ENCODE measurements at regions not wholly inside any gene's neighbourhood (a gene's known extent, or its start where the extent isn't known, plus 50 kb on each side); places are given as distances from the start of the nearest gene placed in this dataset.

DNA sequence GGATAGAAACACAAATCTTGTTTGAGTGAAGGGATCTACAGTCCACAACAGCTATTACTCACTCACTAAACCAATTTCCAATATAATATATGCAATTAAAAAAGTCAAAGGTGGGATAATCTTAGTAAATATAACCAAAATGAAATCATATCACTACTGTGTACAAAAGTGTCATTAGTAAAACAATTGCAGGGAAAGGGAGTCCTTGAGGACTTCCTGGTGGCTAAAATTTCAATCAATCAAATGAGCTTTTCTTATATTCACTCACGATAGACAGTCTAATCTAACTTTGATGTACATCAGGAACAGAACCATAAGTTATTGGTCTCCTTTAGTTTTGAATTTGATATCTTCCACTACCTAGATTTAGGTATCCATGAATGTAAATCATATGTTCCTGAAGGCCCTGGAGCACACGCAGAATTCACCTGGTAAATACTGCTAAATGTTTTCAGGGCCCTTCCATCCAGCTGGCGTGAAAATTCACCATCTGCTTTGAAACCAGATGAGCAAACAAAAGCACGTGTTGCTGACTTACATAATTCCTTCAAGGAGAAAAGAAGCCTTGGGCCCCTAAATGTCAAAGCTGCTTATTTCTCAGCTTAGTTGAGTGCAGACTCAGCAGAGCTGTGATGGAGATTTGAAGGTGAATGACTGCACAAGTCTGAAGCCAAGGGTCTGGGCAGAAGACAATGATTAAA is 159.3 kb upstream of the TMEM196 start:
- no peaks in the 10 kb centered on the region for H3K79me2 ChIP-seq (ENCODE audit: control insufficient read depth in 1 of 2, insufficient read depth in 2 of 2, low read length in 2 of 2)
- H3K36me3 ChIP-seq (ENCODE audit: control insufficient read depth in 2 of 4, insufficient read depth in 4 of 4, low read length in 3 of 4) = peaks cover 0 to 14% (median 2%) of the 10 kb centered on the region in 4 experiments; a peak in 3 of 8 replicates
- no peak overlapping the region for H2BK5ac ChIP-seq (ENCODE audit: low read depth, low read length)
- H3K23me2 ChIP-seq (ENCODE audit: low read depth, low read length) = no peaks in the 10 kb centered on the region
- H2BK120ac ChIP-seq (replicated peaks; ENCODE audit: low read depth, low read length) = no peak overlapping the region
- no peak overlapping the region for H3K14ac ChIP-seq (ENCODE audit: insufficient read length)
- no peaks in the 10 kb centered on the region for H3K27me3 ChIP-seq (replicated peaks in 1 of 4; ENCODE audit: control insufficient read depth in 3 of 4, extremely low read depth in 1 of 4, insufficient read depth in 3 of 4, low read length in 3 of 4)
- no peak overlapping the region for H3K4me3 ChIP-seq (ENCODE audit: extremely low read depth in 1 of 4, insufficient read depth in 2 of 4, low read depth in 3 of 4, low read length in 4 of 4)
- H4K20me1 ChIP-seq (replicated peaks in 1 of 2; ENCODE audit: control insufficient read depth in 1 of 2, insufficient read depth in 2 of 2, low read length in 2 of 2) = no peaks in the 10 kb centered on the region
- H3K79me1 ChIP-seq (ENCODE audit: low read depth, low read length) = no peaks in the 10 kb centered on the region
- H2BK20ac ChIP-seq (ENCODE audit: low read length) = no peak overlapping the region
- no peak overlapping the region for H2AK5ac ChIP-seq (ENCODE audit: low read depth, low read length)
- no peaks in the 10 kb centered on the region for H3K4me1 ChIP-seq (replicated peaks in 1 of 4; ENCODE audit: control insufficient read depth in 3 of 4, insufficient read depth in 4 of 4, low read length in 3 of 4)
- H3K23ac ChIP-seq (ENCODE audit: insufficient read length) = no peak overlapping the region
- no peak overlapping the region for H3K9ac ChIP-seq (replicated peaks in 1 of 4; ENCODE audit: extremely low read depth in 1 of 4, low read depth in 3 of 4, low read length in 3 of 4)
- no peak overlapping the region for H3K18ac ChIP-seq (ENCODE audit: extremely low read depth, low read length)
- H3K56ac ChIP-seq (replicated peaks; ENCODE audit: insufficient read length, low read depth, low read length) = no peak overlapping the region
- no peak overlapping the region for H3K27ac ChIP-seq (ENCODE audit: low read depth, low read length)
- ChIA-PET CTCF (ENCODE audit: partially characterized antibody) (interaction anchor here (2.0 to 2.1 kb wide), 2 partner anchors 178 to 219 kb away, joined by 5 to 7 read pairs; no protein-coding TSS in a partner anchor), POLR2A (ENCODE audit: partially characterized antibody) (no interaction called here)
- no peaks in the 10 kb centered on the region for H3K9me3 ChIP-seq (ENCODE audit: insufficient read depth in 2 of 2, low read depth in 1 of 2, low read length in 1 of 2)
- FAIRE-seq (no peak), DNase-seq (ENCODE audit: low read depth in 1 of 2, low spot score in 2 of 2) (no peak)
- WGBS, 2 experiments (ENCODE audit: extremely low coverage in 1 of 2, insufficient coverage in 1 of 2, insufficient read length in 1 of 2, insufficient replicate concordance in 2 of 2, low coverage in 1 of 2, low lambda C conversion rate in 2 of 2, missing lambda C conversion rate in 1 of 2) = 77% methylated on average over 4 of the region's 4 CpGs; no CpG with 5 or more reads in 1 of the 2 experiments
- no peak overlapping the region for H3K4me2 ChIP-seq (ENCODE audit: insufficient read depth in 1 of 2, low read depth in 2 of 2, low read length in 2 of 2)
- no peak overlapping the region for H4K5ac ChIP-seq (ENCODE audit: insufficient read length, low read depth, low read length)
- no peak overlapping the region for H4K8ac ChIP-seq (ENCODE audit: extremely low read depth, insufficient read depth, low read length)
- no peak overlapping the region for H2BK15ac ChIP-seq (ENCODE audit: low read length)
- H2BK12ac ChIP-seq (ENCODE audit: low read depth, low read length) = no peak overlapping the region
- no peak overlapping the region for H3K4ac ChIP-seq (replicated peaks; ENCODE audit: insufficient read length, low read depth, low read length)
- H4K91ac ChIP-seq (replicated peaks; ENCODE audit: insufficient read length, low read length) = no peak overlapping the region
- H2AFZ ChIP-seq (ENCODE audit: low read length) = no peak overlapping the region
- no peak for TF ChIP-seq YY1 (IDR thresholded peaks at IDR 0.05; ENCODE audit: low read depth, low read length)
- TF ChIP-seq, protein P1, sequence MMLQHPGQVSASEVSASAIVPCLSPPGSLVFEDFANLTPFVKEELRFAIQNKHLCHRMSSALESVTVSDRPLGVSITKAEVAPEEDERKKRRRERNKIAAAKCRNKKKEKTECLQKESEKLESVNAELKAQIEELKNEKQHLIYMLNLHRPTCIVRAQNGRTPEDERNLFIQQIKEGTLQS (IDR thresholded peaks at IDR 0.05; ENCODE audit: insufficient read depth, low read depth, low read length) = no peak
- TF ChIP-seq, protein P2, sequence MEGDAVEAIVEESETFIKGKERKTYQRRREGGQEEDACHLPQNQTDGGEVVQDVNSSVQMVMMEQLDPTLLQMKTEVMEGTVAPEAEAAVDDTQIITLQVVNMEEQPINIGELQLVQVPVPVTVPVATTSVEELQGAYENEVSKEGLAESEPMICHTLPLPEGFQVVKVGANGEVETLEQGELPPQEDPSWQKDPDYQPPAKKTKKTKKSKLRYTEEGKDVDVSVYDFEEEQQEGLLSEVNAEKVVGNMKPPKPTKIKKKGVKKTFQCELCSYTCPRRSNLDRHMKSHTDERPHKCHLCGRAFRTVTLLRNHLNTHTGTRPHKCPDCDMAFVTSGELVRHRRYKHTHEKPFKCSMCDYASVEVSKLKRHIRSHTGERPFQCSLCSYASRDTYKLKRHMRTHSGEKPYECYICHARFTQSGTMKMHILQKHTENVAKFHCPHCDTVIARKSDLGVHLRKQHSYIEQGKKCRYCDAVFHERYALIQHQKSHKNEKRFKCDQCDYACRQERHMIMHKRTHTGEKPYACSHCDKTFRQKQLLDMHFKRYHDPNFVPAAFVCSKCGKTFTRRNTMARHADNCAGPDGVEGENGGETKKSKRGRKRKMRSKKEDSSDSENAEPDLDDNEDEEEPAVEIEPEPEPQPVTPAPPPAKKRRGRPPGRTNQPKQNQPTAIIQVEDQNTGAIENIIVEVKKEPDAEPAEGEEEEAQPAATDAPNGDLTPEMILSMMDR (IDR thresholded peaks at IDR 0.05; ENCODE audit: control extremely low read depth in 1 of 3, insufficient read depth in 1 of 3, low read depth in 1 of 3, low read length in 3 of 3) = no peak
- TF ChIP-seq SIX5 (IDR thresholded peaks at IDR 0.05; ENCODE audit: low read depth, low read length) = no peak
- TF ChIP-seq CBX5 (IDR thresholded peaks at IDR 0.05; ENCODE audit: low read depth, low read length) = no peak
- no peak for TF ChIP-seq GABPA (IDR thresholded peaks at IDR 0.05; ENCODE audit: borderline replicate concordance, insufficient read depth, low read length)
- no peak for TF ChIP-seq POU5F1 (IDR thresholded peaks at IDR 0.05; ENCODE audit: low read depth, low read length)
- no peak for TF ChIP-seq NRF1 (IDR thresholded peaks at IDR 0.05; ENCODE audit: low read depth, low read length)
- no peak for TF ChIP-seq SP4 (IDR thresholded peaks at IDR 0.05; ENCODE audit: low read length)
- TF ChIP-seq CHD1 (IDR thresholded peaks at IDR 0.05; ENCODE audit: low read depth, low read length) = no peak

Data from H1 (cell line).